Panc1 (cell line): ENCODE measurements at regions not wholly inside any gene's neighbourhood (a gene's known extent, or its start where the extent isn't known, plus 50 kb on each side); places are given as distances from the start of the nearest gene placed in this dataset.

Source experiments
- CTCF ChIP-seq: fragments of 450-650 bp; IDR thresholded peaks from 2 replicates; pipeline ENCODE4 v1.5.1; 2017; ENCODE audit warnings: mild to moderate bottlenecking
- POLR2AphosphoS5 ChIP-seq: IDR thresholded peaks from 2 replicates; pipeline ENCODE4 v1.6.1; 2012; ENCODE audit warnings: mild to moderate bottlenecking, low read depth, low read length, moderate library complexity
- REST ChIP-seq, 2 experiments: IDR thresholded peaks; 2 replicates each; pipeline ENCODE4 v1.6.1; 2011 to 2012; ENCODE audit warnings: low read depth in 2 of 2, control low read depth in 1 of 2, low read length in 1 of 2, mild to moderate bottlenecking in 1 of 2, moderate library complexity in 1 of 2; ENCODE audit not compliant: insufficient read depth in 1 of 2
- SIN3A ChIP-seq: IDR thresholded peaks from 2 replicates; pipeline ENCODE4 v1.6.1; 2012; ENCODE audit warnings: low read depth, mild to moderate bottlenecking, low read length, moderate library complexity, borderline replicate concordance; ENCODE audit not compliant: insufficient read depth
- TCF7L2 ChIP-seq: IDR thresholded peaks from 2 replicates; pipeline ENCODE4 v1.6.1; 2011; ENCODE audit warnings: mild to moderate bottlenecking, low read depth, low read length, inconsistent platforms

GRCh38 chr1:167148421-167148820 is 54.5 kb downstream of the STYXL2 start:
- TF ChIP-seq POLR2AphosphoS5 (no peak), CTCF (no peak), REST (IDR thresholded peaks at IDR 0.05; ENCODE audit: insufficient read depth in 1 of 2, low read depth in 2 of 2, low read length in 1 of 2) (no peak), TCF7L2 (no peak), SIN3A (no peak)
